HT1080 (cell line): ENCODE measurements at regions not wholly inside any gene's neighbourhood (a gene's known extent, or its start where the extent isn't known, plus 50 kb on each side); places are given as distances from the start of the nearest gene placed in this dataset.

ENCODE experiments used
- DNase-seq: peaks from one replicate; pipeline ENCODE4 v3.0.0-alpha.2; 2015; ENCODE audit warnings: low read depth

GRCh38 chr2:2834516-2835254 lies 503.6 kb upstream of the MYT1L start:
- DNase-seq: no peak

GRCh38 chr2:2834105-2834504 lies 503.0 kb upstream of the MYT1L start:
- DNase-seq: no peak

DNA sequence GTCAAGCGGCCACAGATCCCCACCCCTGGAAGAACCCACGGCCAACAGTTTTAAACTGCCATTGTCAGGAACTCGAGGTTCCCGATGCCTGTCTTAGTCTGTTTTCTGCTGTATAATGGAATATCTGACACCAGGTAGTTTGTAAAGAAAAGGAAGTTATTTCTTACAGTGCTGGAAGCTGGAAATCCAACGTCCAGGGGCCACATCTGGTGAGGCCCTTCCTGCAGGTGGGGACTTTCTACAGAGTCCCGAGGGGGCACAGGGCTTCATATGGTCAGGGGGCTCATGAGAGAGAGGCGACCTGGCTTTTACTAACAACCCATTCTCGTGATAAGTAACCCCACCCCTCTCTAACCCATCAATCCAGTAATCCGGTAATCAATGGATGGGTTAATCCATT lies 501.6 kb upstream of the MYT1L start:
- no peak for DNase-seq

DNA sequence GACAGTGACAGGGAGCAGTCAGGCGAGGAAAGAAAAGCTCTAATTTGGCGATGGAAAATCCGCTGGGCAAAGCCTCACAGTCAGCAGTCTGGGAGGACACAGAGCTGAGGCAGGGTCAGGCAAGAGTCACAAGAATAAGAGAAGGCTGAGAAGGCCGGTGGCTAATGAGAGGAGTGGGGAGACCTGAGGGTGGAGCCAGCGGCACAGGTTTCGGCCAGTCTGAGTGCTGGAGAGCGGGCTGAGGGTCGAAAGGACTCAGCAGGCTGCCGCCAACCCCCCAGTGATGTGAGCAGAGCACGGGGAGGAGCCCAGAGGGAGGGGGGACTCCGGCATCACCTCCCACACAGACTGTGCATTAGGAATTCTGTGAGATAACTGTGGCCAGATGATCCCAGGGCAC lies 500.6 kb upstream of the MYT1L start:
- DNase-seq: no peak

DNA sequence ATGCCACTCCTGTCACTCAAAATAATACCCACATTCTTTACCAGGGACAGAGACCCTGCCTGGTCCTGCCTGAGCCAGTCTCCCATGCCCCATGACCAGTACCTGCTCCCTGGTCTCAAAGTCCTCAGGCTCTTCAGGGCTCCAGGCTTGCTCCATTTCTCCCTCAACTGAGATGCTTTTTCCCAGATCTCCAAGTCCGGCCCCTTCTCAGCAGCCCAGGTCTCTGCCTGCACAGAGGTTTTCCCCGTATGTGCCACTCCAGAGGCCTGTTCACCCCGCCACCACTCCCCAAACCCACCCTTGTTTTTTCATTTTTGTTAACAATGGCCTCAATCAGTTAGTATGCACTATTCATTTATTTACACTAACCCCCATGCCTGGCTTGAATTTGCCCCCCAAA lies 499.5 kb upstream of the MYT1L start:
- DNase-seq: no peak

DNA sequence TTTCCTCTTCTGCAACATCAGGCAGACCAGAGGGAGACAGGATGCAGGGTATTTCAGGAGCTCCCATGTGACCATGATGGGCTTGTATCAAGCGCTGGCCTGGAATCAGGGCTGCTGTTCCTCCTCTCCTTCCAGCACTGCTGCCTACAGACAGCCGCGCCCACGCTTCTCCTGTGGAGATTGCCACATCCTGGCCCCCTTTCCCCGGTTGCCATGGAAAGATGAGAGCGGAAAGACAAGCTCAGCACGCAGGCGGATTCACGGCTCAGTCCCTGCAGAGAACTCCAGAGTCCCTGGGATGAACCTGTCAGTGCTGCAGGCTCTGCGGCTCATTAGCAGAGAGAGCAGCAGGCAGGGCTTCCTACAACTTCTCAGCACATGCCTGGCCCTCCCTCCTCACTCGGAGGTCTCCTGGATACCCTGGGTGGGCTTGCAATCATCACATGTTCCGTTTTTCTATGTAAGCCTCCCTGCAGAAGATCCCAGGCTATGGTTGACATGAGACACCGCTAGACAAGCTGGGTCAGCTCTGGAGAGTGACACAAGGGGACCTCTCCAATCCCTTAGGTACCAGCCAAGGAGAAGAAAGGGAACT lies 497.8 kb upstream of the MYT1L start:
- DNase-seq: no peak

DNA sequence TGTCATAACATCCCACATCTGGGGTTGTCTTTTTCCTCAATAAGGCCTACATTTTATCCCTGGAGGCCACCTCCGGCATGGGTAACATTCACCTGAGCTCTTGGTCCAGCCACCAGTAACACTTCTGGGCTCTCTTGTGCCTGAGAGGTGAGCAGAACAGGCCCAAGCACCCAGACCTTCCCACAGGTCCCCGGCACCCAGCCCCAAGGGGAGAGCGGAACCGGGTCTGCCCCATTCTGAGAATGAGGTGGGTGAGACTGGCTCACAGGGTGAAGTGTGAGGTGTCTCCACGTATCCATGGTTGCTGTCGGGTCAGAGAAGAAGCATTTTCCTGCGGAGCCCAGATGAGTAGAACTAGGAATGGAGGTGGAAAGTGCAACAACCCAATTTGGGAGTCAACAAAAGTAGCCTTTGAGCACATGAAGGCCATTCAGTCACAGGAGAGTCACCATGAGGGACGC lies 496.7 kb upstream of the MYT1L start:
- DNase-seq: no peak

DNA sequence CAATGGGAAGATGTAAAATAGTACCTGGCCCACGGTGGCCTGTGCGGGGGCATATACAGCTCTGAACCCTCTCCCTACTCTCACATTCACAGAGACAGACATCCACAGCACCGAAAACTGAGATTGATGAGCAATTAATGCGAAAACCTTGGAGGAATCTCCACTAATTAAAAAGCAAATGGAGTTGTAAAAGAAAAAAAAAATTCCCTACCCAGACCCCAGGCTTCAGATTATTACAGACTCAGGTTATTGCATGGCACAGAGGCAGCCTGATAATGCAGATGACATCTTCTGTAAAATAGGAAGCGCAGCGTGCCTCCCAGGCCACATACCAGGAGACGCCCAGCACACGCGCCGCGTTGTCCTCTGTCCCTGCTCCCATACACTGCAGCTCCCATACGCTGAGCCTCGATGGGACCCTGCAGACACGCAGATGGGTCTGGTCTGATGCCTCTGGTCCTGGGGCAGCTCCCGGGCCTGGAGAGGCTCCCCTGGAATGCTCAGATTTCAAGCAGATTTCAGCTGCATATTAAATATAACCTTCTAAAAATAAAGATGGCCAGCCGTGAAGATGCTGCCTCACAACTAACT lies 496.1 kb upstream of the MYT1L start:
- DNase-seq: no peak

DNA sequence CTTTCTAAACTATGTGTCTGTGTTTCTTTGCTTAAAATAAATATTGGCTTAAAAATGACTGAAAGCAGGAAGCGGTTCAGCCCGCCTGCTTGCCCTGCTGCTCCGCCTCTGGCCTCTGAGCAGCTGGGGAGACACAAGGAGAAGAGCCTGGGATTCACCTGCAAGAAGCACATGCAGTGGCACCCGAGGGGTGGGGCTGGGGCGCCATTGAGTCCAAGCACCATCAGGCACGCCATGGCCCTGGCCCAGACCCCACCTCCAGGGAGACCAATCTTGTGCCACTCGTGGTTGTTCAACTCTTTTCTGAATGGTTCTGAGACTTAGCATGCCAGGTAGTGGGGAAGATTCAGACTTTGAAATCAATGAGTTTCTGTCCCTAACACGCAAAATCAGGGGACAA lies 495.5 kb upstream of the MYT1L start:
- DNase-seq: no peak

DNA sequence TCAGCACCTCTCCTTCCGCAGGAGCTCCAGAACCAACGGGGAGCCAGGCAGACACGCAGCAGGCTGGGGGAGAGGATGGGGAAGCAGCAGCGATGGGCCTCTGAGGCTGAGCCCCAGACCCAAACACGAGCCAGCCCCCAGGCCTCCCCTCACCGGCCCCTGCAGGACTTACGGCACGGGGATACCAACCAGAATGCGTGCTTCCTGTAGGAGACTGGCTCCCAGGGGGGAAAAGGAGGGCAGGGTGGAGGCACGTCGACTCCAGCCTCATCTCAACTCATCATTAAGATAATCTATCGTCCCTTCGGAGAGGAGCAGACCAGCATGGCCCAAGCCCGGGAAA lies 495.1 kb upstream of the MYT1L start:
- DNase-seq: no peak

DNA sequence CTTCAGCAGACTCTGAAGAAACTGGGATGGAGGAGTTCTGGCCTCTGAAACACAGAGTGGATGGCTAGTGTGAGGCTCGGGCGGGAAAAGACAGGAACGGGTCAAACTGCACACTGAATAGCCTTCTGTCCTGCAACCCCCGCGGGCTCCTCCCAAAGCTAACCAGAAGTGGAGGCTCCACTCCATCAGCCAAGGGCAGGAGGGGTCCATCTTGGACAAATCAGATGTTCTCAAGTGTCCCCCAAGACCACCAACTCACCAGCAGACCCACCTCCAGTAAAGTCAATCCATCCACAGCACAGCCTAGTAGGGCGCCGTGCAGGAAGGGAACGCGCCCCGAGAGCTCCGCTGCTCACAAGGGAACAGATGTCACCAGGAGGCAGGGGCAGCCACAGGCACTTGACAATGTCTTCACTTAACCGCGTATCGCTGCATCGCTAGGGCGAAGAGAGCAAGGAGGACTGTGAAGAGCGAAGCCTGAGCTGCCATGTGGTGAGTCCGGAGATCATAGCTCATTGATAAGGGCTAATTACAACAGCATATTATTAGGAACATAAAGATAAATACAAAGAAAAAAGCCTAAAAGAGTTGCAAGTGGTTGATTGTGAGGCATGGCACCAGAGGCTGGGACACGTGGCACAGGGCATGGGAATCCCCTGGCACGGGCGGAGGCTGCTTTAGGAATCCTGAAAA lies 494.6 kb upstream of the MYT1L start:
- DNase-seq: no peak

DNA sequence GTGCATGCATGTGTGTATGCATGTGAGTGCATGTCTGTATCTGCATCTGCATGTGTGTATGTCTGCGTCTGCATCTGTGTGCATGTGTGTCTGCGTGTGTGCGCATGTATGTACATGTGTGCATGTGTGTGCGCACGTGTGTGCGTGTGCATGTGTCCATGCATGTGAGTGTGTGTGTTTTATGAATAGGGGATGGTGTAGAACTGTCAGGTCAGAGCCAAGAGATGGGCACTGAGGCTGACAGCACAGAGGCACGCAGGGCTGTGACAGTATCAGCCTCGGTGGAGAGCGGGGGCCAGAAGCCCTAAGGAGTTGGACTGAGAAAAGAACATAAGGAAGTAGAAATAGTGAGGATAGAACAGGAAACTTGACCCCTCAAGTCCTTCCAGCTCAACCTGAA lies 494.0 kb upstream of the MYT1L start:
- no peak for DNase-seq

GRCh38 chr2:2824588-2824987 lies 493.5 kb upstream of the MYT1L start:
- DNase-seq: no peak

GRCh38 chr2:2823061-2823753 lies 492.1 kb upstream of the MYT1L start:
- DNase-seq: peak; percentile 15

- no peak for DNase-seq
Measured at GRCh38 chr2:2822143-2822542, 491.1 kb upstream of the MYT1L start.

- DNase-seq: no peak
Measured at GRCh38 chr2:2812648-2813047, 481.6 kb upstream of the MYT1L start.

GRCh38 chr2:2812117-2812516 lies 481.0 kb upstream of the MYT1L start:
- no peak for DNase-seq

GRCh38 chr2:2810504-2810903 lies 479.4 kb upstream of the MYT1L start:
- DNase-seq: no peak

DNA sequence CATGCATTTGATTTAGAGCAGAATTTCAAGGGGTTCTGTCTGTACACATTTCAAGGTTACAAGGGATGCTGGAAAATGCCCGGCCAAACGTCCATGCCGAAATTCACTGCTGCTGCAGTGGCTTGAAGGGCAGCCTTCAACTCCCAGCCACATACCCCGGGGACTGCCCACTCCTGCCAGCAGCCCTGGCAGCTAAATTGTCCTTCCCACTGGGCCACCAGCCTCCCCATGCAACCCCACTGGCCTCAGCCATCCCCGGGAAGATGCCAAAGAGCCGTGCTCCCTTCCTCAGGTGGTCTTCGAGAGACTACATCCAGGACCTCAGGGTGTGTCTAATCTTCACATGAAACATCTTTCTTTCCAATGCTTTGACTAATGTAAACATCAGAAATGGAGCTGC lies 478.7 kb upstream of the MYT1L start:
- DNase-seq: no peak

GRCh38 chr2:2808551-2809058 lies 477.5 kb upstream of the MYT1L start:
- DNase-seq: no peak

DNA sequence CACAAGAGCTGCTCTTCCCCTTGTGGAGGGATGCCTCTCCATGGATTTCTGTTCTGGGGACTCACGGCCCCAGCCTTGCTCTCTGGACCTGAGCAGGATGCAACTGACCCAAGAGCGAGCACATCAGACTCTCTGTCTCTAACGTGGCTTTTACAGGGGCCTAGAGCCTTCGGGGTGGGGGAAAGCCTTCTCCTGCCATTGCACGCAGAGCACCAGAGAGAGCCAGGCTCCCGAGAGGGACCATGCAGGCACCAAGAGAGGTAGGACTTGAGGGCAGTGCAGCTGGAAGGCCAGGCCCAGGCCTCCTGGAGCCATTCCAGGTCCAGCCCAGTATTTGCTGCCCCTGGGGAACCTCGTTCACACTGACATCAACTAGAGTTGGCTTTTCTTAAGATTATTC lies 475.6 kb upstream of the MYT1L start:
- DNase-seq: no peak

GRCh38 chr2:2805263-2805662 lies 474.2 kb upstream of the MYT1L start:
- no peak for DNase-seq
